ENCODE measurements at regions not wholly inside any gene's neighbourhood (a gene's known extent, or its start where the extent isn't known, plus 50 kb on each side); places are given as distances from the start of the nearest gene placed in this dataset.
A peak's percentile ranks its signal among the peaks of the same experiment; 100 is the strongest.

DNA sequence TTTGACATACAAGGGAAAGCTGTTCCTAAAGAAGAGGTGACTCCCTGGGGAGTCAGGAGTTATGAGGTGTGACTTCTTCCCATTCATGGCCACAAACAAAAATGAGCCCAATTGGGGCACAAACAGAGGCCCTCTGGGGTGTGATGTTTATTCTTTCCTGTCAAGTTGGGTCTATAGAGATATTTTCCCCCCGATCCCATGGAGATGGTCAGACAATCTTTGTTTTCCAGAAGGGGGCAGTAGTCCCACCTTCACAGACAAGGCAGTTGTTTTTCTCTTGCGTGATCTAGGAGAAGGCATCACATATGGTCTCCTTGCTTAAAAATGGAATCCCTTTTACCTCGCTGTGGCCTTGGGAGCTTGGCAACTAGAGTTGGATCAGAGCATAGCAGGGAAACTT is 110.3 kb downstream of the MFSD1 start:
- TF ChIP-seq, protein P1, sequence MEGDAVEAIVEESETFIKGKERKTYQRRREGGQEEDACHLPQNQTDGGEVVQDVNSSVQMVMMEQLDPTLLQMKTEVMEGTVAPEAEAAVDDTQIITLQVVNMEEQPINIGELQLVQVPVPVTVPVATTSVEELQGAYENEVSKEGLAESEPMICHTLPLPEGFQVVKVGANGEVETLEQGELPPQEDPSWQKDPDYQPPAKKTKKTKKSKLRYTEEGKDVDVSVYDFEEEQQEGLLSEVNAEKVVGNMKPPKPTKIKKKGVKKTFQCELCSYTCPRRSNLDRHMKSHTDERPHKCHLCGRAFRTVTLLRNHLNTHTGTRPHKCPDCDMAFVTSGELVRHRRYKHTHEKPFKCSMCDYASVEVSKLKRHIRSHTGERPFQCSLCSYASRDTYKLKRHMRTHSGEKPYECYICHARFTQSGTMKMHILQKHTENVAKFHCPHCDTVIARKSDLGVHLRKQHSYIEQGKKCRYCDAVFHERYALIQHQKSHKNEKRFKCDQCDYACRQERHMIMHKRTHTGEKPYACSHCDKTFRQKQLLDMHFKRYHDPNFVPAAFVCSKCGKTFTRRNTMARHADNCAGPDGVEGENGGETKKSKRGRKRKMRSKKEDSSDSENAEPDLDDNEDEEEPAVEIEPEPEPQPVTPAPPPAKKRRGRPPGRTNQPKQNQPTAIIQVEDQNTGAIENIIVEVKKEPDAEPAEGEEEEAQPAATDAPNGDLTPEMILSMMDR (IDR thresholded peaks at IDR 0.05), result peak; percentile 33; the same call in 1 of the 2 replicates
- no peak for TF ChIP-seq FOXJ3 (CRISPR knock-in tag; IDR thresholded peaks at IDR 0.05)
- no peak for DNase-seq
- ChIA-PET CTCF (interaction anchor here (1.0 to 5.0 kb wide), 5 partner anchors 9 to 675 kb away, joined by 3 to 20 read pairs (median 5); no protein-coding TSS in a partner anchor), POLR2A (no interaction called here)
- Histone ChIP-seq H3K9ac (no peak overlapping the region), H3K9me3 (no peaks in the 10 kb centered on the region), H3K4me3 (ENCODE audit: low read depth in 2 of 2, low read length in 1 of 2) (no peak overlapping the region), H4K20me1 (ENCODE audit: insufficient read depth) (no peaks in the 10 kb centered on the region), H2AFZ (ENCODE audit: low read depth) (no peak overlapping the region), H3K27me3 (ENCODE audit: insufficient read depth) (no peaks in the 10 kb centered on the region), H3K79me2 (ENCODE audit: insufficient read depth) (no peaks in the 10 kb centered on the region), H3K27ac (ENCODE audit: low read depth in 2 of 2, low read length in 1 of 2) (no peak overlapping the region), H3K4me2 (no peak overlapping the region), H3K36me3 (replicated peaks in 1 of 2; ENCODE audit: control insufficient read depth in 1 of 2, insufficient read depth in 2 of 2, low read length in 1 of 2) (no peaks in the 10 kb centered on the region), H3K9me2 (no peaks in the 10 kb centered on the region), H3K4me1 (ENCODE audit: control insufficient read depth in 1 of 2, insufficient read depth in 2 of 2, low read depth in 1 of 2, low read length in 1 of 2) (peaks cover 0 to 2% of the 10 kb centered on the region in 2 experiments; a peak in 1 of 4 replicates), H3F3A (replicated peaks; ENCODE audit: insufficient read depth) (no peaks in the 10 kb centered on the region)
- 78% methylated on average over 3 of the region's 3 CpGs for WGBS (ENCODE audit: low lambda C conversion rate)

DNA sequence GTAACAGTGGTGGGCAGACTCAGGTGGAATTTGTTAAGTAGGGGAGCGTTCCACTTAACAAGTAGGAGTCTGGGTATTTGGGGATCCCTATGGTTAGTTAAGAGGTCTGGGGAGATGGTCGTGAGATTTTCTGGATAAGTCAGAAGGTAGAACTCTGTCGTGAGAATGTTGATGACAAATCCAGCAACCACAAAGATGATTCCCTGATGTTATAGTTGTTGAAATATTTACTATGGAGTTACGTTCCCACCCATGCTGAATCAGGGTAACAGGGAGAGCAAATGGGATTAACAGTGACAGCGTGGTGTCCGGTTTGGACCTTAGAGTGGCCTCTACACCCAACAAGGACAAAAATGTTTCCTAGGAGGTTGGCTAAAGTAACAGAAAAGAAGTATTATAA is 110.8 kb downstream of the MFSD1 start:
- 75% methylated on average over 6 of the region's 6 CpGs for WGBS (ENCODE audit: low lambda C conversion rate)
- peaks cover 0 to 2% of the 10 kb centered on the region in 2 experiments; a peak in 1 of 4 replicates for H3K4me1 ChIP-seq (ENCODE audit: control insufficient read depth in 1 of 2, insufficient read depth in 2 of 2, low read depth in 1 of 2, low read length in 1 of 2)
- no peaks in the 10 kb centered on the region for H3K27me3 ChIP-seq (ENCODE audit: insufficient read depth)
- DNase-seq, result no peak
- no peak overlapping the region for H3K4me2 ChIP-seq
- no peaks in the 10 kb centered on the region for H4K20me1 ChIP-seq (ENCODE audit: insufficient read depth)
- no peak overlapping the region for H2AFZ ChIP-seq (ENCODE audit: low read depth)
- ChIA-PET CTCF (interaction anchor here (1.3 to 5.0 kb wide), 3 partner anchors 67 to 674 kb away, joined by 5 to 20 read pairs (median 8); no protein-coding TSS in a partner anchor), POLR2A (no interaction called here)
- no peak overlapping the region for H3K4me3 ChIP-seq (ENCODE audit: low read depth in 2 of 2, low read length in 1 of 2)
- no peak overlapping the region for H3K9ac ChIP-seq
- no peaks in the 10 kb centered on the region for H3K79me2 ChIP-seq (ENCODE audit: insufficient read depth)
- TF ChIP-seq GATA2 (CRISPR knock-in tag; IDR thresholded peaks at IDR 0.05) (no peak), SMC3 (IDR thresholded peaks at IDR 0.05; ENCODE audit: low read depth, low read length) (no peak), ELF1 (IDR thresholded peaks at IDR 0.05) (no peak), FOSL2 (IDR thresholded peaks at IDR 0.05; ENCODE audit: borderline replicate concordance, low read depth) (no peak), POLR2AphosphoS5 (IDR thresholded peaks at IDR 0.05; ENCODE audit: low read depth, low read length) (no peak), MEF2A (IDR thresholded peaks at IDR 0.05; ENCODE audit: borderline replicate concordance, low read depth) (no peak), TCF12 (IDR thresholded peaks at IDR 0.05) (no peak)
- TF ChIP-seq, protein P2, sequence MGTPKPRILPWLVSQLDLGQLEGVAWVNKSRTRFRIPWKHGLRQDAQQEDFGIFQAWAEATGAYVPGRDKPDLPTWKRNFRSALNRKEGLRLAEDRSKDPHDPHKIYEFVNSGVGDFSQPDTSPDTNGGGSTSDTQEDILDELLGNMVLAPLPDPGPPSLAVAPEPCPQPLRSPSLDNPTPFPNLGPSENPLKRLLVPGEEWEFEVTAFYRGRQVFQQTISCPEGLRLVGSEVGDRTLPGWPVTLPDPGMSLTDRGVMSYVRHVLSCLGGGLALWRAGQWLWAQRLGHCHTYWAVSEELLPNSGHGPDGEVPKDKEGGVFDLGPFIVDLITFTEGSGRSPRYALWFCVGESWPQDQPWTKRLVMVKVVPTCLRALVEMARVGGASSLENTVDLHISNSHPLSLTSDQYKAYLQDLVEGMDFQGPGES (IDR thresholded peaks at IDR 0.05; ENCODE audit: low read depth, low read length), result no peak
- TF ChIP-seq, protein P3, sequence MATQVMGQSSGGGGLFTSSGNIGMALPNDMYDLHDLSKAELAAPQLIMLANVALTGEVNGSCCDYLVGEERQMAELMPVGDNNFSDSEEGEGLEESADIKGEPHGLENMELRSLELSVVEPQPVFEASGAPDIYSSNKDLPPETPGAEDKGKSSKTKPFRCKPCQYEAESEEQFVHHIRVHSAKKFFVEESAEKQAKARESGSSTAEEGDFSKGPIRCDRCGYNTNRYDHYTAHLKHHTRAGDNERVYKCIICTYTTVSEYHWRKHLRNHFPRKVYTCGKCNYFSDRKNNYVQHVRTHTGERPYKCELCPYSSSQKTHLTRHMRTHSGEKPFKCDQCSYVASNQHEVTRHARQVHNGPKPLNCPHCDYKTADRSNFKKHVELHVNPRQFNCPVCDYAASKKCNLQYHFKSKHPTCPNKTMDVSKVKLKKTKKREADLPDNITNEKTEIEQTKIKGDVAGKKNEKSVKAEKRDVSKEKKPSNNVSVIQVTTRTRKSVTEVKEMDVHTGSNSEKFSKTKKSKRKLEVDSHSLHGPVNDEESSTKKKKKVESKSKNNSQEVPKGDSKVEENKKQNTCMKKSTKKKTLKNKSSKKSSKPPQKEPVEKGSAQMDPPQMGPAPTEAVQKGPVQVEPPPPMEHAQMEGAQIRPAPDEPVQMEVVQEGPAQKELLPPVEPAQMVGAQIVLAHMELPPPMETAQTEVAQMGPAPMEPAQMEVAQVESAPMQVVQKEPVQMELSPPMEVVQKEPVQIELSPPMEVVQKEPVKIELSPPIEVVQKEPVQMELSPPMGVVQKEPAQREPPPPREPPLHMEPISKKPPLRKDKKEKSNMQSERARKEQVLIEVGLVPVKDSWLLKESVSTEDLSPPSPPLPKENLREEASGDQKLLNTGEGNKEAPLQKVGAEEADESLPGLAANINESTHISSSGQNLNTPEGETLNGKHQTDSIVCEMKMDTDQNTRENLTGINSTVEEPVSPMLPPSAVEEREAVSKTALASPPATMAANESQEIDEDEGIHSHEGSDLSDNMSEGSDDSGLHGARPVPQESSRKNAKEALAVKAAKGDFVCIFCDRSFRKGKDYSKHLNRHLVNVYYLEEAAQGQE (IDR thresholded peaks at IDR 0.05; ENCODE audit: low read depth, low read length), result no peak
- TF ChIP-seq, protein P1 (IDR thresholded peaks at IDR 0.05), result no peak
- TF ChIP-seq, protein P4, sequence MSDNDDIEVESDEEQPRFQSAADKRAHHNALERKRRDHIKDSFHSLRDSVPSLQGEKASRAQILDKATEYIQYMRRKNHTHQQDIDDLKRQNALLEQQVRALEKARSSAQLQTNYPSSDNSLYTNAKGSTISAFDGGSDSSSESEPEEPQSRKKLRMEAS (IDR thresholded peaks at IDR 0.05; ENCODE audit: low read depth), result no peak
- no peak overlapping the region for H3K27ac ChIP-seq (ENCODE audit: low read depth in 2 of 2, low read length in 1 of 2)
- H3K36me3 ChIP-seq (replicated peaks in 1 of 2; ENCODE audit: control insufficient read depth in 1 of 2, insufficient read depth in 2 of 2, low read length in 1 of 2), result no peaks in the 10 kb centered on the region
- H3F3A ChIP-seq (replicated peaks; ENCODE audit: insufficient read depth), result no peaks in the 10 kb centered on the region
- no peaks in the 10 kb centered on the region for H3K9me2 ChIP-seq
- no peaks in the 10 kb centered on the region for H3K9me3 ChIP-seq
